Liver (tissue), 8 donors: ENCODE measurements at regions not wholly inside any gene's neighbourhood (a gene's known extent, or its start where the extent isn't known, plus 50 kb on each side); places are given as distances from the start of the nearest gene placed in this dataset.

Source experiments
- DNase-seq: peaks from one replicate; pipeline ENCODE4 v3.0.0-alpha.2; 2017; ENCODE audit warnings: low spot score
- H3K27ac ChIP-seq, 2 donors: one replicate each; pipeline ENCODE4 v1.7.0; 2013; ENCODE audit warnings: inconsistent platforms in 2 of 2, low read length in 2 of 2, control low read depth in 1 of 2, low read depth in 1 of 2, mild to moderate bottlenecking in 1 of 2
- H3K27me3 ChIP-seq, 4 donors: one replicate each; pipeline versions ENCODE4 v1.6.1 to v1.7.0; 2013; ENCODE audit warnings: low read length in 3 of 4, inconsistent platforms in 1 of 4, mild to moderate bottlenecking in 1 of 4, moderate library complexity in 1 of 4; ENCODE audit not compliant: control insufficient read depth in 4 of 4, insufficient read depth in 4 of 4
- H3K36me3 ChIP-seq, 4 donors: one replicate each; pipeline versions ENCODE4 v1.6.1 to v1.7.0; 2013; ENCODE audit warnings: low read length in 3 of 4, mild to moderate bottlenecking in 3 of 4, low read depth in 1 of 4, moderate library complexity in 1 of 4; ENCODE audit not compliant: control insufficient read depth in 4 of 4, insufficient read depth in 3 of 4
- H3K4me1 ChIP-seq, 4 donors: one replicate each; pipeline versions ENCODE4 v1.6.1 to v1.7.0; 2013; ENCODE audit warnings: low read length in 3 of 4, mild to moderate bottlenecking in 3 of 4, moderate library complexity in 1 of 4; ENCODE audit not compliant: control insufficient read depth in 4 of 4, insufficient read depth in 4 of 4
- H3K4me3 ChIP-seq, 3 donors: one replicate each; pipeline versions ENCODE4 v1.6.1 to v1.7.0; 2013; ENCODE audit warnings: low read length in 3 of 3, control low read depth in 1 of 3, low read depth in 1 of 3, mild to moderate bottlenecking in 1 of 3
- H3K9ac ChIP-seq, 2 donors: one replicate each; pipeline ENCODE4 v1.7.0; 2013; ENCODE audit warnings: low read length in 2 of 2, mild to moderate bottlenecking in 2 of 2, moderate library complexity in 2 of 2, control low read depth in 1 of 2, low read depth in 1 of 2
- H3K9me3 ChIP-seq, 4 donors: one replicate each; pipeline versions ENCODE4 v1.6.1 to v1.7.0; 2013; ENCODE audit warnings: low read length in 3 of 4; ENCODE audit not compliant: control insufficient read depth in 4 of 4
- ATF3 ChIP-seq: IDR thresholded peaks from 2 replicates; pipeline ENCODE4 v1.6.1; 2016; ENCODE audit warnings: antibody characterized with exemption
- CTCF ChIP-seq: fragments of 150-350 bp; IDR thresholded peaks from 2 replicates; pipeline ENCODE4 v1.5.1; 2017; ENCODE audit warnings: improper control_type of control experiment, low read depth, low read length; ENCODE audit not compliant: missing input control
- EGR1 ChIP-seq, 2 donors: IDR thresholded peaks; 2 replicates each; pipeline ENCODE4 v1.6.1; 2016 to 2018; ENCODE audit warnings: antibody characterized with exemption in 2 of 2, low read depth in 2 of 2
- FOXA1 ChIP-seq: IDR thresholded peaks from 2 replicates; pipeline ENCODE4 v1.6.1; 2016; ENCODE audit warnings: antibody characterized with exemption
- FOXA2 ChIP-seq: IDR thresholded peaks from 2 replicates; pipeline ENCODE4 v1.6.1; 2016; ENCODE audit warnings: antibody characterized with exemption
- GABPA ChIP-seq, 2 donors: IDR thresholded peaks in 1 of 2; conservative IDR thresholded peaks in 1 of 2; 2 replicates each; pipeline ENCODE4 v1.6.1; 2016; ENCODE audit warnings: antibody characterized with exemption in 2 of 2, mild to moderate bottlenecking in 1 of 2, moderate library complexity in 1 of 2
- HNF4A ChIP-seq, 2 donors: conservative IDR thresholded peaks; 2 replicates each; pipeline ENCODE4 v1.6.1; 2016; ENCODE audit warnings: antibody characterized with exemption in 2 of 2, mild to moderate bottlenecking in 2 of 2
- HNF4G ChIP-seq: IDR thresholded peaks from 2 replicates; pipeline ENCODE4 v1.6.1; 2016; ENCODE audit warnings: antibody characterized with exemption
- JUND ChIP-seq, 2 donors: IDR thresholded peaks; 2 replicates each; pipeline ENCODE4 v1.6.1; 2016; ENCODE audit warnings: antibody characterized with exemption in 2 of 2
- MAX ChIP-seq: IDR thresholded peaks from 2 replicates; pipeline ENCODE4 v1.6.1; 2016; ENCODE audit warnings: antibody characterized with exemption
- NR2F2 ChIP-seq: IDR thresholded peaks from 2 replicates; pipeline ENCODE4 v1.6.1; 2016; ENCODE audit warnings: antibody characterized with exemption
- RAD21 ChIP-seq, 2 donors: IDR thresholded peaks; 2 replicates each; pipeline ENCODE4 v1.6.1; 2016; ENCODE audit warnings: antibody characterized with exemption in 2 of 2, mild to moderate bottlenecking in 2 of 2
- REST ChIP-seq: IDR thresholded peaks from 2 replicates; pipeline ENCODE4 v1.6.1; 2016; ENCODE audit warnings: antibody characterized with exemption, mild to moderate bottlenecking
- RXRA ChIP-seq, 2 donors: IDR thresholded peaks; 2 replicates each; pipeline ENCODE4 v1.6.1; 2017 to 2018; ENCODE audit warnings: antibody characterized with exemption in 2 of 2, mild to moderate bottlenecking in 1 of 2
- SP1 ChIP-seq: IDR thresholded peaks from 2 replicates; pipeline ENCODE4 v1.6.1; 2018; ENCODE audit warnings: antibody characterized with exemption, mild to moderate bottlenecking
- TAF1 ChIP-seq: conservative IDR thresholded peaks from 2 replicates; pipeline ENCODE4 v1.6.1; 2016; ENCODE audit warnings: antibody characterized with exemption, mild to moderate bottlenecking
- YY1 ChIP-seq: IDR thresholded peaks from 2 replicates; pipeline ENCODE4 v1.6.1; 2016; ENCODE audit warnings: antibody characterized with exemption, mild to moderate bottlenecking
- ZBTB33 ChIP-seq: IDR thresholded peaks from 2 replicates; pipeline ENCODE4 v1.6.1; 2016; ENCODE audit warnings: antibody characterized with exemption
- WGBS: extraction: QIAGEN DNeasy Blood & Tissue Kit; methylation state at CpG from one replicate; pipeline ENCODE4 v1.1.7; 2013; 5-methylcytosine and 5-hydroxymethylcytosine counted together
- donor health status: healthy.
- donor health status: healthy.
- donor health status: healthy.
- donor health status: healthy.
- donor health status: healthy.

- H3K36me3 ChIP-seq: peaks cover 1 to 6% (median 3%) of the 10 kb centered on the region in 4 donors
- no peaks in the 10 kb centered on the region for H3K27me3 ChIP-seq
- no peak overlapping the region for H3K9ac ChIP-seq
- no peak overlapping the region for H3K4me3 ChIP-seq
- TF ChIP-seq RAD21 (IDR thresholded peaks at IDR 0.05) (no peak), FOXA2 (no peak), SP1 (no peak), REST (no peak), ATF3 (no peak), JUND (IDR thresholded peaks at IDR 0.05) (no peak), HNF4A (conservative IDR thresholded peaks at IDR 0.05) (no peak), CTCF (no peak), MAX (no peak), ZBTB33 (no peak), EGR1 (IDR thresholded peaks at IDR 0.05; ENCODE audit: low read depth in 2 of 2) (no peak), RXRA (IDR thresholded peaks at IDR 0.05) (no peak), HNF4G (no peak), NR2F2 (no peak), FOXA1 (no peak), TAF1 (no peak), GABPA (IDR thresholded peaks at IDR 0.05 in 1 of 2, conservative IDR thresholded peaks at IDR 0.05 in 1 of 2) (no peak), YY1 (no peak)
- WGBS: 88% methylated on average over 4 of the region's 4 CpGs
- no peaks in the 10 kb centered on the region for H3K4me1 ChIP-seq
- H3K9me3 ChIP-seq: no peaks in the 10 kb centered on the region
- no peak overlapping the region for H3K27ac ChIP-seq
- DNase-seq: no peak
Observed at GRCh38 chr7:130953196-130953595, 219.2 kb upstream of the KLF14 start.
